HT1080 (cell line): ENCODE measurements at regions not wholly inside any gene's neighbourhood (a gene's known extent, or its start where the extent isn't known, plus 50 kb on each side); places are given as distances from the start of the nearest gene placed in this dataset.
A peak's percentile ranks its signal among the peaks of the same experiment; 100 is the strongest.

Experiments used
- DNase-seq: peaks from one replicate; pipeline ENCODE4 v3.0.0-alpha.2; 2015; ENCODE audit warnings: low read depth

DNA sequence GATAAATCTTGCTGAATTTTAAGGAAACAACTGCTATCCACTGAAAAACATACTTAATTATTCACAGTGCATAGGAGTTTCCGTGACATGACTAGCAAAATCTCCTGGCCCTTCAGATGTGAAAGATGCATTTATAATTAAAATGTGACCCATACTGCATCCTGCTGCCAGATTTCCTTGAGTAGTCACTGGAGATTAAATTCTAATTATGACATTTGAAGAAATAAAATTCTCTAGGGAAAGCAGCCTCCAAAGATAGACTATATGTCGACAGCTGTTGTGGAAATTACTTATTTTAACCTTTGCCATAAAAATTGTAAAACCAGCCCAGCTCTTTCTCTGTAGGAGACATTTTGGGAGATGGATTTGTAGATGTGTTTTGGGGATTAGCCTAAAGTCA lies 193.6 kb upstream of the SMC2 start:
- DNase-seq = no peak

DNA sequence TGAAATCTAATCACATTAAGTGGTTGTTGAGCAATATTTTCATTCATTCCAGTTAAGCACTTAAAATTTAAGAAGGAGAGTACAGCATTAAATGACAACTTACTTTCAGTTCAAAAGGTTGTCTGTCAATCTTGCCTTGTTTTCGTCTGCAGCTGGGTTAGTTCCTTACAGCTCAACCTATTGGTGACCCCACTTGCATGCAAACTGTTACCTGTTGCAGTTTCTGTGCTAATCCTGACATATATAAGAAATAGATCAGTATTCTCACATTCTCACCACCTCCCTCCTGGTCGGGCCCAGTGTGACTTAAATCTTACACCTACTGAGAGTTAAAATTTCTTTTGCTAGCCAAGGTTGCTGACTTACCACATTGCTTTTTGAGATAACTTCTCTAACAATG lies 191.8 kb upstream of the SMC2 start:
- no peak for DNase-seq

DNA sequence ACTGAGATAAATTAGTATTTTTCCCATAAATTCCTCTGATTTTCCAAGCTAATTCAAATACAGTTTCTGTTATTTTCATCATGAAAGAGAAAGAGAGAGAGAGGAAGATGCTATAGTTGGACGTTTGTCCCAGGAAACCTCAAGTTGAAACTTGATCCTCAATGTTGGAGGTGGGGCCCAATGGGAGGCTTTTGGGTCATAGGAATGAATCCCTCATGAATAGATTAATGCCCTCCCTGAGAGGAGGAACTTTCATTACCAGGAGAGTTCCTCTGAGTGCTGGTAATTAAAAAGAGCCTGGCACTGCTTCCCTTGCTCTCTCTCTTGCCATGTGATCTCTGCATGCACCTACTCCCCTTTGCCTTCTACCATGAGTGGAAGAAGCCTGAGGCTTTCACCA lies 189.9 kb upstream of the SMC2 start:
- peak; percentile 9 for DNase-seq

DNA sequence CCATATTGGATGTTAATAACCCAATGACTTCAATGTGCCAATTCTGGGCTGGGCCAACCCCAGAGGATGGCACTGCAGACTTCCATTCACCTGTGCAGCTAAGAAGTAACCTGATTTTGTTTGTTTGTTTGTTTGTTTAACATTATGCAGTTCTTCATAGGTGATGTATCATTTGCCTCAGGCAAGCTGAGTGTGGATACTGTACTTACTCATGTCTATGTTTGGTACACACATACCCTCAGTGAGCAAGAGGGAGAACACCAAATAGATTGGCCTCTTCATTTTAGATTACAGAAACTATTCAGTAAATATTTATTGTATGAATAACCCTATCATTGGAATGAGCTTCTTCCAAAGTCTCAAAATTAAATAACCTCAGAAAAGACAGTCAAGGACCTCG lies 180.2 kb upstream of the SMC2 start:
- DNase-seq = no peak

DNA sequence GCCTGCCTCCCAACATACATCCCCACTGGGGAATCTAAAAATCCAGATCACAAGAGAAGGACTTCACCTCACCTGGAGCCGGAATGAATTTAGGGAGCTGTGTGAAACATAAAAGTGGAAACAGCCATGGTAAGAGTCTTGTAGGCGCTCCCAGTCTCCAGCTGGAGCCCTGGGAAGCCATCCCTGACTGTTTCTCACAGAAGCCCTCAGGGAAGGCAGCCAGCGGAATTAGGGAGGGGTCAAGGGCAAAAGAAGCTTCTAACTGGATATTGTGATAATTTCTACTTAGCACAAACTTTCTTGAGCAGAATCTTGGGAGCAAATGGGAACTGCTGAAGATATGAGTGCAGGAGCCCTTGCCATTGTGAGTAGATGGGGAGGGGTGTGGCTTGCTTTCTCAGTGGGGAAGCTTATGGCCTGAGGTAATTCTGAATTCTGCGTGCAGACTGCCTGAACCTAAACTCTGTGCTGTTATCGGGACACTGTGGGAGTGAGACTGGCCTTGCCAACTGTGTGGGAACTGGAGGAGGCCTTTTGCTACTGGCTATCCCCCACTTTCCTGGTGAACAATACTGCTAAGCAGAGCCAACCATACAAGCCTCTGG lies 174.4 kb upstream of the SMC2 start:
- DNase-seq = no peak

DNA sequence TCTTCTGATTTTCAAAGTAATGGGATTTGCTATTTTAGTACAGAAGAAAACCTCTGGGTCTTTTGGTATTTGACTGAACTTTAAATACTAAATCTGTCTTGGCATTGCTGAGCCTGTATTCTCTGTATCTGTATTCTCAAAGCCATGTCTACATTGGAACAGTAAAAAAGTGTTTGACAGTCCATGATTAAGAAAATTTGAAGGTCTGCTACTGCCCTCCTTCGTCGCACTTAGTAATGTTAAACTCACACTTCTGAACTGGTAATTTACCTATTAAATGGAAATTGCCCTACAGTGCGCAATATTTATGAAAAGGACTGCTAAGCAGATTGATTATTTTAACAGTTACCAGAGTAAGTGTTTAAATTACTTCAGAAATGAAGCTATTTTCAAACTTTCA lies 165.7 kb upstream of the SMC2 start:
- DNase-seq = no peak

DNA sequence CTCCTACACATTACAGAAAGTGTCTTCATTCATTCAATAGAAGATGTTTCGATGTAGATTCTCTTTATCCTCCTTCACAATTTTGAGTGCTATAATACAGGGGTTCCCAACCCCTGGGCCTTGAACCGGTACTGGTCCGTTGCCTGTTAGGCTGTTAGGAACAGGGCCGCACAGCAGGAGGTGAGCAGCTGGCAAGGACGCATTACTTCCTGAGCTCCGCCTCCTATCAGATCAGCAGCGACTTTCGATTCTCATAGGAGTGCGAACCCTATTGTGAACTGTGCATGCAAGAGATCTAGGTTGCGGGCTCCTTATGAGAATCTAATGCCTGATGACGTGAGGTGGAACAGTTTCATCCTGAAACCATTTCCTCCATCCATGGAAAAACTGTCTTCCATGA lies 153.0 kb upstream of the SMC2 start:
- peak; percentile 18 for DNase-seq

DNA sequence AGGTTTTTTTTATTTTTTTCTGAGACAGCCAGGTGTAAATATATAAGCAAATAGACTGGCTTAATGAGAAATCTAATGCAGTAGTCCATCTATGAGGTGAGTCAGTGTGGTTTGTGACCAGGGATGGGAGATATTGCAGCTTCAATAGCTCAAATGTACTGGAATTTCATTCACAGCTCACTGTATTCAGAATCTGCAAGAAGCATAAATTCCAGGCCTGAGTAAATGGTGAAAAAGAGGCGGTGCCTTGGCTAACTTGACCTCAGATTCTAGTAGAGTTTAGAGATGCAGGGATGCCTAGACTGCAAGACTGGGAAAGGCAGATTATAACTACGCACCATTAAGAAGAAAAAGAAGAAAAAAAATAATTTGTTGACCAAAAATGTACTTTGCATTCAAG lies 151.9 kb upstream of the SMC2 start:
- DNase-seq = peak; percentile 9

DNA sequence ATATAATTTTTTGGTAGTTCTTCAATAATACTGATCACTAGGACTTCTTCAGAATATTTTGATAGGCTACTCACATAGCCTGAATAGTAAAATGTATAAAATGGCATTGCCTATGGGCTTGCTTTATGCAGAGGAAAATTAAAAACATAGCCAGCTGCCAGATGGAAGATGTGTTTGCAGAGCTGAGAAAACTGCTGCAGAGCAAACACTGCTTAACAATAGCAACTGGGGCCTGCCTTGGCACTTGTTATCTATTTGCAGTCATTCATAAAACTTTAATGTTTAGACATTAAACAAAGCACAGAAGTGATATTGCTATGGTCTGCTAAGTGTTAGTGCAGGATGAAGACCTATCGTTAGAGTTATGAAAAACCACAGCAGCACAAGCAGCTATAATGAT lies 151.5 kb upstream of the SMC2 start:
- DNase-seq = no peak

DNA sequence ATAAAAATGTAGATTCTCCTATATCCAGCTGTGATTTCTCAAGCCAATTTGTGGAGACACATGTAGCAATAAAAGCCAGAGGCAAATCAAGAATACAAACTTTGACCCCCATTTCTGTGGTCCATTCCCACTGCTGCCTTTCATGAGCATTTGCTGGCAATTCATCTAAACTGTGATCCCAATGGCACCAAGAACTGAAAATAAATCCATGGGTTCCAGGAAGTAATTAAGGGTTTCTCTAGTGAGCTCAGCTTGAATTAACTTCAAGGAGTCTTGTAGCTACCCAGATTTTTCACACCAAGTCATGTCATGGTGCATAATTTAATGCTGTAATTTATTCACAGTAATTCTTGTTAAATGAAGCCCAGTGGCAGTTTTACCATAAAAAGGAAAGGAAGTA lies 145.0 kb upstream of the SMC2 start:
- no peak for DNase-seq

DNA sequence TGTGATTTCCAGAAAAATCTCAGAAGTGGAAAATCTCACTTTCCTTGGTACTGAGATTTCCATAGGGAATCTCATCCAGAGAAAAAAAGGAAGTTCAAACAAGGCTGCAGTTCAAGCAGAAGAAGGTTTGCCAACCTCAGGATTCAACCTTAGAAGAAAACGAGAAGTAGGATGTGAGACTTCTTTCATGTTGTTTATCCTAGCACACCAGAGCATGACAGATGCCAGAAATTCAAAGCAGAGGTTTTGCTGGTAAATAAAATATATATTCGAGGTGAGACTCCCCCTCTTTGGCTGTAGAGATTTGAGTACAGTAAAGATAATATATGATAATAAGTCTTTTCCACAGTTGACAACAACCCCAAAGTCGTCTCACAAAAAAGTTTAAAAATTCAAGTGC lies 116.9 kb upstream of the SMC2 start:
- no peak for DNase-seq

DNA sequence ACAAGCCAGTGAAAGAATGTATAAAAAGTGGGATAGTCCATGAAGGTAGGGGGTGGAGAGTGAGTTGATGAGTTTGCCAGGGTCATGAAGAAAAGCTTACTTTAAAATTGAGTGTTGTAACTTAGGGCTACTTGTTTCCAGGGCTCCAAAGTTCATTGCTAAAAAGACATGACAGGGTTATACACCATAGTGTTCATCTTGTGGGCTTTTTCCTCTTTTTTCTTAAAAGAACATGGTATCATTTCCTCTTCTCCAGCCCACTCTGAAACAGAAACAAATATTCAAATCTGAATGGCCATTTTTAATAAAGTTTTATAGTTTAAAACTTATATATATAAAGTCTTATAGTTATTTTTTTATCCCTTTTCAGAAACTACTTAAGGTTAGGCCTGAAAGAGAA lies 115.7 kb upstream of the SMC2 start:
- DNase-seq = no peak

DNA sequence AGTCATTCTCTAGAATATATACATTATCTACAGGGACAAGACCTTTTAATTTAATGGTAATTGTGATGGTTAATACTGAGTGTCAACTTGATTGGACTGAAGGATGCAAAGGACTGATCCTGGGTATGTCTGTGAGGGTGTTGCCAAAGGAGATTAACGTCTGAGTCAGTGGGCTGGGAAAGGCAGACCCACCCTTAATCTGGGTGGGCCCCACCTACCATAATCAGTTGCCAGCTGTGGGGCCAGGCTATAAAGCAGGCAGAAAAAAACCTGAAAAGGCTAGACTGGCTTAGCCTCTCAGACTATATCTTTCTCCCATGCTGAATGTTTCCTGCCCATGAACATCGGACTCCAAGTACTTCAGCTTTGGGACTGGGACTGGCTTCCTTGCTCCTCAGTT lies 112.2 kb upstream of the SMC2 start:
- no peak for DNase-seq

DNA sequence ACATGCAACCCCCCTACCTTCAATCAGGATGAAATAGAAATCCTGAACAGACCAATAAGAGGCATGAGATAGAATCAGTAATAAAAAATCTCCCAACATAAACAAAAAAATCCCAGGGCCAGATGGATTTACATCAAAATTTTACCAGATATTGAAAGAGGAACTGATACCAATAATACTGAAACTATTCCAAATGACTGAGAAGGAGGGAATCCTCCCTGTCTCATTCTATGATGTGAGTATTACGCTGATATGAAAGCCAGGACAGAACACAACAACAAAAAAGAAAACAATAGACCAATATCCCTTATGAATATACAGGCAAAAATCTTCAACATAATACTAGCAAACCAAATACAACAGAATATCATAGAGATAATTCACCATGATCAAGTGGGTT lies 109.0 kb upstream of the SMC2 start:
- DNase-seq = no peak

DNA sequence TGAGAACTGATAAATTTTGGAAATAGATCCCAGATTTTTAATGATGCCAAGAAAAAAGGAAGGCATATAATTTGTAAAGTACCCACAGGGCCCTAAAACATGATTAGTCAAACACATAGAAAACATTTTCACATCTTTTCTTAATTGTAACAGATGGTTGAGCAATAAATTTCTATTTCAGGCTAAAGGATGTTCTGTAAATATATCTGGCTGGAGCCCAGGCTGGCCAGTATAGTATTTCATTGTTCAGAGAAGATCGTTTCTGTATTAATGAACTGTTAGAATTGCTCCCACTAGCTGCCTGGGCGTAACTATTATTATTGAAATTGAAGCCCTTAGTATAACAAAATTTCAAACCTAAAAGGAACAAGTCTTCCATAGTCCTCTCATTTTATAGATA lies 105.3 kb upstream of the SMC2 start:
- no peak for DNase-seq

DNA sequence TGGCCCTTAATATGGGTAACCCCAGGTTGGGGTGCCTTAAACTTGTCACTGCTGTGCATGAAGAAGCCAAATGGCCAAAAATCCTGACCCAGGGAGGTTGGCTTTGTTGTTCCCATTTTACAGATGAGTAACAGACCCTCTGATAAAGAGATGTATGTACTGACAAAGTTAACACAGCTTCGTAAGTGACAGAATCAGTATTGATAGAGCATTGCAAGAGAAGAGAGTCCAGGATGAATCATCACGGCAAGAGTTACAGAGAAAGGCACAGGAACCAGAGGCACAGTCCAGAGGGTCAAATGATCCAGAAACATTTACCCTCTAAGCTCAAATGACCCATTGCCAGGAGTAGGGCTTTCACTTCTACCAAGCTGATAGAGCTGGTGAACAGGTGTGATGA lies 103.8 kb upstream of the SMC2 start:
- no peak for DNase-seq

DNA sequence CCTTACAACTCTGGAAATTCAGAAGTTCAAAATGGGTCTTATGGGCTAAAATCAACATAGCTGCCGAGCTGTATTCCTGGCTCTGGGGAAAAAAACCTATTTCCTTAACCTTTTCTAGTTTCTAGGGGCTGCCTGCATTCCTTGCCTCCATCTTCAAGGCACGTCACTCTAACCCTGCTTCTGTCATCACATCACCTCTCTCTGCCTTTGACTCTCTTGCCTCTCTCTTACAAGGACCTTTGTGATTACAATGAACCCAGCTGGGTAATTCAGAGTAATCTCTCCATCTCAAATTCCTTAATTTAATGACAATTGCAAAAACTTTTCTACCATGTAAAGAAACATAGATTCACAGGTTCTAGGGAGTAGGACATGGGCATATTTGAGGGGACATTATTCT lies 103.1 kb upstream of the SMC2 start:
- no peak for DNase-seq

DNA sequence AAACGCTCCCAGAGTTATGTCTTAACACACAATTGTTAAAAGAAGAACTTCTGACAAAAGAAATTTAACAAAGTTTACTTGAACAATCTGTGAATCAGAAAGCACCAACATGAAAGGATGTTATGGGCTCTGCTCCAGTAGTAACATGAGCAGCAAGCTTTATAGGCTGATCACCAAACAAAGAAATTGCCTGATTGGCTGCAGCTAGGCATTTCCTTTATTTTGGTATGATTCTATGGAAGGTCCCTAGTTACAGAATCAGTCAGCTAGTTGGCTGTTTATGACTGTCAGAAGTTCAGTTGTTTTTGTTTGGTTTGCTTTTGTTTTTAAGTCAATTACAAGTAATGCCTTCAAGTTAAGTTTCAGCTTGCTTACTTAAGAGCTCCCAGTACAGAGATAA lies 102.4 kb upstream of the SMC2 start:
- peak; percentile 11 for DNase-seq

DNA sequence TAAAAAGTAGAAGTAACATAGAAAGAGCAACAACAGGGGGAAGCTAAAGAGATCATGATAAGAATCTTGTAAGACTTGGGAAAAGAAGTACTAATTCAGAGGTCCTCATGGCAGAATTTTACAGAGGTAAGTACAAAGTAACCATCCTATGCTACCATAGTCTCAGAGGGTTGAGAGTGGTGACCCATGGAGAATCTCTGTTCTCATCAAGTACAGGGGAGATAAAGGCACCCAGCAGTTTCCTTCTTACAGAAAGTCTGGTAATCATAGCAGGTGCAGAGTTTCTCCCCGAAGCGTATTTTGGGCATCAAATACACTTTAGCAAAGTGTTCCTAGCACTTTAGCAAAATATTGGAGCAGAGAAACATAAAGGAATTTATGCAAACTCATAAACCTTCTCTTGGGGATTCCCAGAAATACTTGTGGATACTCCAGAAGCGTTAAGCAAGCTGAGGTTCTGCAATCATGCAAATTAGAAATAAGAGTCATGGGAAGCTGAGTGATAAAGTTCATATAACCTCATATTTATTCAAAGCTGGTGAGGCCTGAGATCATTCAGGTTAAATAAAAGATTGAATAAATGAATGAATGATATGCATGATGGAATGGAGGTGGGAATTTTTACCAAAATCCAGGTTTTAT lies 101.0 kb upstream of the SMC2 start:
- DNase-seq = no peak

DNA sequence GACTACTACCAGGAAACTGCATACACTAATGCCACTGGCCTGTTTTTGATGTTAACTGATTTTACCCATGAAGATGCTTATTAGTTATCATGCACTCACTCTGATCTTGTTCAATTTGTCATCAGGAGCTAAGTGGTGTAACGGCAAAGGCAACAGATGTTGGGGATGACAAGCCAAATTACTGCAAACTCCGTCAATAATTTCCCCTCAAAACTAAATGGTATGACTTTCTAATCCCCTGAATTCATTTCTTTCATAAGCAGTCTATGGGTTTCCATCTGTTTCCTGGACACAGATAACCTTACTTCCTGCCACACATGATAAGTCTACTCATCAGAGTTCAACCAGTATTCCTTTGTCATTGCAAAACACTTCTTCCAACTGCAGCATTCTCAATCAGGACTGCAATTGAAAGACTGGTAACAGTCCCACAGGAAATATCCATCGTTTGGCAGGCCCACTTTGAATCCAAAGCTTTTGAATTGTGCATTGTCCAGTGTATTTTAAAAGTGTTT lies 96.2 kb upstream of the SMC2 start:
- DNase-seq = no peak

DNA sequence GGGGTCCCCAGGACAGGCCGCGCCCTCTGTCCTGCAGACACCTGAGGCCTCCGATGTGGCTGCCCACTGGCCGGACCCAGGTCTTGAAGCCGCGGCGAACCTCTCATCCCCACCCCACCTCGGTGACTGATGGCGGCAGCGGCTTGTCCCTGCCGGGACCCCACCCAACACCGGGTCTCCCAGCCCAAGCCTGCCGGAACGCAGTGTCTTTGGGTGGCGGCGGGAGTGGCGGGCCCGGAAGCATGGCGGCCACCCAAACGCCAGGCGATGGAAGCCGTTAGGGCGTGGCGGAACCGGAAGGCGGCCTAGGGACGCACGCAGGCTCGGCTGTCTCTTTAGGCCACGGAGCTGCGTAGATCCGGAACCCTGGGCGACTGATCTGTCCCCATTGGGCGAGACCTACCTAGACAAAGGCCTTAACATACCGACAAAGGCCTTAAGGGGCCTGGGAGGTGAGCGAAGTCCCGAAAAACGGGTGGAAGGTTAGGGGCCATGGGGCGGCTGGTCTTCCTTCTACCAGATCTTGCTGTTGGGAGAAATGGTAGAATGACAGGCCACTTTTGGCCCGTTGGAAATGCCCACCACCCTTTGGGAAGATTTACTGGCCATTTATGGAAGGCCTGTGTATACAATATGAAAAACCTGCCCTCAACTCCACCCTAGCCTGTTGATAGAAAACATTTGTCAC lies 94.6 kb upstream of the SMC2 start:
- no peak for DNase-seq

DNA sequence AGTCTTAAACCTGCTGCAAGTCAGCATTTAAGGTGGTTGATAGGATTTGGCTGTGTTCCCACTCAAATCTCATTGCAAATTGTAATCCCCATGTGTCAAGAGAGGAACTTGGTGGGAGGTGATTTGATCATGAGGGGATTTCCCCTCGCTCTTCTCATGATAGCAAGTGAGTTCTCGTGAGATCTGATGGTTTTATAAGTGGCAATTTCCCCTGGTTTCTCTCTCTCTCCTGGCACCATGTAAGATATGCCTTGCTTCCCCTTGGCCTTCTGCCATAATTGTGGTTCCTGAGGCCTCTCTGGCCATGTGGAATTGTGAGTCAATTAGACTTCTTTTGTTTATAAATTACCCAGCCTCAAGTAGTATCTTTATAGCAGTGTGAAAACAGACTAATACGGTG lies 84.3 kb upstream of the SMC2 start:
- DNase-seq = peak; percentile 67

DNA sequence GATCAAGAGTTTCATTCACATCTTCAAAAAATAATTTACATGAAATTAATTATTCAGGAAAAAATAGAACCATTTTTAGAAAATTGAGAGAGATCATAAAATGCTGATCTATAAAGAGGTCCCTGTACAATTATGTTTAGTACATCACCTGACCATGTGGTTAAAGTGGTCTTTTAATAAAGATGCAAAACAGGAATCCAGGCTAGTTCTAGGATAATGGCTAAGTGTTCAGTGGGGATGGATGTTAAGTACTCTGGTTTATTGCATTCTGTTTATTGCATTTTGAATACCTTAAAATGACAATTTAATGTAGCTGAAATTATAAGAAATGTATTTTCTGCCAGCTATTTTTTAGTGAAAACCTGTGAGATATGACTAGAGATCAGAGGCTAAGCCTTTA lies 72.0 kb upstream of the SMC2 start:
- DNase-seq = no peak
